HCT116 (cell line): ENCODE measurements at regions not wholly inside any gene's neighbourhood (a gene's known extent, or its start where the extent isn't known, plus 50 kb on each side); places are given as distances from the start of the nearest gene placed in this dataset.

Source experiments
- CBX3 ChIP-seq: IDR thresholded peaks from 2 replicates; pipeline ENCODE4 v1.6.1; 2012; ENCODE audit warnings: low read depth
- CTCF ChIP-seq, 3 experiments: fragments of 200-600 bp in 1 of 3; sonication (generic) in 1 of 3; IDR thresholded peaks in 2 of 3; conservative IDR thresholded peaks in 1 of 3; 2 replicates each; pipeline ENCODE4 v1.5.1; 2012 to 2017; ENCODE audit warnings: low read depth in 2 of 3, low read length in 2 of 3, antibody characterized with exemption in 1 of 3, borderline replicate concordance in 1 of 3, control low read depth in 1 of 3, mild to moderate bottlenecking in 1 of 3, mixed read lengths in 1 of 3, mixed run types in 1 of 3, moderate library complexity in 1 of 3; ENCODE audit not compliant: insufficient read depth in 1 of 3
- EGR1 ChIP-seq: IDR thresholded peaks from 2 replicates; pipeline ENCODE4 v1.6.1; 2012; ENCODE audit warnings: low read depth
- EZH2 ChIP-seq: fragments of 200-600 bp; sonication (generic); IDR thresholded peaks from 2 replicates; pipeline ENCODE4 v1.6.1; 2017; ENCODE audit warnings: antibody characterized with exemption, mixed run types
- EZH2phosphoT487 ChIP-seq: fragments of 200-600 bp; IDR thresholded peaks from 2 replicates; pipeline ENCODE4 v1.6.1; 2018; ENCODE audit warnings: antibody characterized with exemption, borderline replicate concordance
- MAX ChIP-seq: IDR thresholded peaks from 2 replicates; pipeline ENCODE4 v1.6.1; 2012
- POLR2A ChIP-seq: IDR thresholded peaks from 2 replicates; pipeline ENCODE4 v1.7.0; 2011; ENCODE audit warnings: borderline replicate concordance; ENCODE audit not compliant: insufficient read depth, insufficient read length; ENCODE audit errors: extremely low read depth
- POLR2AphosphoS5 ChIP-seq: IDR thresholded peaks from 2 replicates; pipeline ENCODE4 v1.6.1; 2011; ENCODE audit warnings: mild to moderate bottlenecking, low read depth, low read length, moderate library complexity
- RAD21 ChIP-seq: IDR thresholded peaks from 2 replicates; pipeline ENCODE4 v1.6.1; 2012; ENCODE audit warnings: low read depth, mild to moderate bottlenecking
- REST ChIP-seq: IDR thresholded peaks from 2 replicates; pipeline ENCODE4 v1.6.1; 2012; ENCODE audit warnings: low read depth
- SIN3A ChIP-seq: IDR thresholded peaks from 2 replicates; pipeline ENCODE4 v1.6.1; 2012; ENCODE audit warnings: low read depth
- ZFX ChIP-seq: fragments of 450-650 bp; IDR thresholded peaks from 2 replicates; pipeline ENCODE4 v1.6.1; 2017
- ZNF274 ChIP-seq: fragments of 200-500 bp; sonication (Bioruptor generic); IDR thresholded peaks from 2 replicates; pipeline ENCODE4 v1.6.1; 2014; ENCODE audit warnings: mild to moderate bottlenecking, low read depth, low read length, inconsistent platforms

- TF ChIP-seq EZH2phosphoT487 (no peak), POLR2A (no peak), CTCF (IDR thresholded peaks at IDR 0.05 in 2 of 3, conservative IDR thresholded peaks at IDR 0.05 in 1 of 3; ENCODE audit: borderline replicate concordance in 1 of 3, insufficient read depth in 1 of 3, low read depth in 2 of 3, low read length in 2 of 3) (no peak), ZNF274 (no peak), CBX3 (no peak), ZFX (no peak), POLR2AphosphoS5 (no peak), REST (no peak), RAD21 (no peak), EGR1 (no peak), SIN3A (no peak), MAX (no peak), EZH2 (no peak)
Observed at GRCh38 chr6:4698901-4699659, 77.1 kb upstream of the CDYL start.
